GM12878 (cell line): ENCODE measurements at regions not wholly inside any gene's neighbourhood (a gene's known extent, or its start where the extent isn't known, plus 50 kb on each side); places are given as distances from the start of the nearest gene placed in this dataset.

Experiments used
- CTCF ChIP-seq, 3 experiments: IDR thresholded peaks in 2 of 3; conservative IDR thresholded peaks in 1 of 3; 2 replicates each; pipeline ENCODE4 v1.5.1; 2011; ENCODE audit warnings: low read depth in 3 of 3, low read length in 3 of 3, mild to moderate bottlenecking in 3 of 3, control low read depth in 2 of 3, moderate library complexity in 2 of 3, inconsistent platforms in 1 of 3, mixed read lengths in 1 of 3; ENCODE audit not compliant: control insufficient read depth in 2 of 3, insufficient read depth in 1 of 3; ENCODE audit errors: extremely low read depth in 1 of 3
- NFYB ChIP-seq: IDR thresholded peaks from 2 replicates; pipeline ENCODE4 v1.6.1; 2011; ENCODE audit warnings: low read depth, mild to moderate bottlenecking, low read length, improper control_type of control experiment, moderate library complexity; ENCODE audit not compliant: insufficient read depth
- NR2C2 ChIP-seq: IDR thresholded peaks from 2 replicates; pipeline ENCODE4 v1.6.1; 2011; ENCODE audit warnings: borderline replicate concordance, low read depth; ENCODE audit not compliant: control insufficient read depth, insufficient read length
- PKNOX1 ChIP-seq: fragments of 450-650 bp; IDR thresholded peaks from 2 replicates; pipeline ENCODE4 v1.6.1; 2016; ENCODE audit warnings: mild to moderate bottlenecking
- POLR2AphosphoS5 ChIP-seq: IDR thresholded peaks from 2 replicates; pipeline ENCODE4 v1.6.1; 2011; ENCODE audit warnings: mild to moderate bottlenecking, low read length, inconsistent platforms
- TCF12 ChIP-seq: IDR thresholded peaks from 2 replicates; pipeline ENCODE4 v1.6.1; 2011; ENCODE audit warnings: low read depth, mild to moderate bottlenecking, low read length
- TF ChIP-seq, protein P1 (sequence below): fragments of 450-650 bp; IDR thresholded peaks from 2 replicates; pipeline ENCODE4 v1.6.1; 2016; ENCODE audit warnings: mild to moderate bottlenecking, moderate library complexity, borderline replicate concordance
- TF ChIP-seq, protein P2 (sequence below): fragments of 450-650 bp; IDR thresholded peaks from 2 replicates; pipeline ENCODE4 v1.6.1; 2014; ENCODE audit warnings: mild to moderate bottlenecking

DNA sequence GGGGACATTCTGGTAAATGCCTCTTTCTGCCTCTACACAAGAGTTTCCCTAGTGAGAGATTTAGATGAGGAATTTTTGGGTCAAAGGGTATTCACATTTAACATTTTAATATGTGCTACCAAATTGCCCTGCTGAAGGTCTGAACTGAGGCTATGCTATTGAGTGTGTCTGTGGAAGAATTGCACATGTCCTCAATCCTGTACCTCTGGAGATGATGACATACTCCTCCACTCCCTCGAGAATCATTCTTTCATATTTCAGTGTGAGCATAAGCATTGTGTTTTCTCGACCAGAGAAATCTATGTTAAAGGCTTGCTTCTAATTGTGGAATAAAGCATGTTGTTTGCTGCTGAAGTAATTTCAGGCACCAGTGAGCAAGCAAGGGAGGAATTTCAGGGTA lies 110.5 kb downstream of the TSN start:
- TF ChIP-seq CTCF (IDR thresholded peaks at IDR 0.05 in 2 of 3, conservative IDR thresholded peaks at IDR 0.05 in 1 of 3; ENCODE audit: control insufficient read depth in 2 of 3, extremely low read depth in 1 of 3, insufficient read depth in 1 of 3, low read depth in 3 of 3, low read length in 3 of 3) = no peak
- TF ChIP-seq NFYB = no peak
- no peak for TF ChIP-seq TCF12
- TF ChIP-seq, protein P1, sequence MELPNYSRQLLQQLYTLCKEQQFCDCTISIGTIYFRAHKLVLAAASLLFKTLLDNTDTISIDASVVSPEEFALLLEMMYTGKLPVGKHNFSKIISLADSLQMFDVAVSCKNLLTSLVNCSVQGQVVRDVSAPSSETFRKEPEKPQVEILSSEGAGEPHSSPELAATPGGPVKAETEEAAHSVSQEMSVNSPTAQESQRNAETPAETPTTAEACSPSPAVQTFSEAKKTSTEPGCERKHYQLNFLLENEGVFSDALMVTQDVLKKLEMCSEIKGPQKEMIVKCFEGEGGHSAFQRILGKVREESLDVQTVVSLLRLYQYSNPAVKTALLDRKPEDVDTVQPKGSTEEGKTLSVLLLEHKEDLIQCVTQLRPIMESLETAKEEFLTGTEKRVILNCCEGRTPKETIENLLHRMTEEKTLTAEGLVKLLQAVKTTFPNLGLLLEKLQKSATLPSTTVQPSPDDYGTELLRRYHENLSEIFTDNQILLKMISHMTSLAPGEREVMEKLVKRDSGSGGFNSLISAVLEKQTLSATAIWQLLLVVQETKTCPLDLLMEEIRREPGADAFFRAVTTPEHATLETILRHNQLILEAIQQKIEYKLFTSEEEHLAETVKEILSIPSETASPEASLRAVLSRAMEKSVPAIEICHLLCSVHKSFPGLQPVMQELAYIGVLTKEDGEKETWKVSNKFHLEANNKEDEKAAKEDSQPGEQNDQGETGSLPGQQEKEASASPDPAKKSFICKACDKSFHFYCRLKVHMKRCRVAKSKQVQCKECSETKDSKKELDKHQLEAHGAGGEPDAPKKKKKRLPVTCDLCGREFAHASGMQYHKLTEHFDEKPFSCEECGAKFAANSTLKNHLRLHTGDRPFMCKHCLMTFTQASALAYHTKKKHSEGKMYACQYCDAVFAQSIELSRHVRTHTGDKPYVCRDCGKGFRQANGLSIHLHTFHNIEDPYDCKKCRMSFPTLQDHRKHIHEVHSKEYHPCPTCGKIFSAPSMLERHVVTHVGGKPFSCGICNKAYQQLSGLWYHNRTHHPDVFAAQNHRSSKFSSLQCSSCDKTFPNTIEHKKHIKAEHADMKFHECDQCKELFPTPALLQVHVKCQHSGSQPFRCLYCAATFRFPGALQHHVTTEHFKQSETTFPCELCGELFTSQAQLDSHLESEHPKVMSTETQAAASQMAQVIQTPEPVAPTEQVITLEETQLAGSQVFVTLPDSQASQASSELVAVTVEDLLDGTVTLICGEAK = no peak
- no peak for TF ChIP-seq NR2C2
- no peak for TF ChIP-seq POLR2AphosphoS5
- TF ChIP-seq, protein P2, sequence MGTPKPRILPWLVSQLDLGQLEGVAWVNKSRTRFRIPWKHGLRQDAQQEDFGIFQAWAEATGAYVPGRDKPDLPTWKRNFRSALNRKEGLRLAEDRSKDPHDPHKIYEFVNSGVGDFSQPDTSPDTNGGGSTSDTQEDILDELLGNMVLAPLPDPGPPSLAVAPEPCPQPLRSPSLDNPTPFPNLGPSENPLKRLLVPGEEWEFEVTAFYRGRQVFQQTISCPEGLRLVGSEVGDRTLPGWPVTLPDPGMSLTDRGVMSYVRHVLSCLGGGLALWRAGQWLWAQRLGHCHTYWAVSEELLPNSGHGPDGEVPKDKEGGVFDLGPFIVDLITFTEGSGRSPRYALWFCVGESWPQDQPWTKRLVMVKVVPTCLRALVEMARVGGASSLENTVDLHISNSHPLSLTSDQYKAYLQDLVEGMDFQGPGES = no peak
- no peak for TF ChIP-seq PKNOX1
